ENCODE measurements at regions not wholly inside any gene's neighbourhood (a gene's known extent, or its start where the extent isn't known, plus 50 kb on each side); places are given as distances from the start of the nearest gene placed in this dataset.

GRCh38 chr9:78130004-78130403 is 98.4 kb upstream of the GNAQ start:
- Histone ChIP-seq H3K4me3 (no peak overlapping the region), H4K20me1 (no peaks in the 10 kb centered on the region), H3K4me1 (peaks cover 0 to 11% (median 7%) of the 10 kb centered on the region in 10 experiments; a peak in 13 of 20 replicates), H3K9me3 (replicated peaks in 1 of 11) (no peaks in the 10 kb centered on the region), H3K27me3 (no peaks in the 10 kb centered on the region), H3K27ac (no peak overlapping the region), H3K4me2 (no peak overlapping the region), H3K9ac (no peak overlapping the region), H3K36me3 (no peaks in the 10 kb centered on the region)
- no peak for TF ChIP-seq Cebpa-rat (IDR thresholded peaks at IDR 0.05)

- Histone ChIP-seq H3K4me1 (peaks cover 0 to 6% (median 4%) of the 10 kb centered on the region in 10 experiments; a peak in 13 of 20 replicates), H3K4me3 (no peak overlapping the region), H3K9me3 (replicated peaks in 1 of 11) (peaks cover 0 to 11% (median 5%) of the 10 kb centered on the region in 11 experiments; a peak in 6 of 22 replicates), H3K27me3 (no peaks in the 10 kb centered on the region), H3K4me2 (no peak overlapping the region), H3K27ac (no peak overlapping the region), H3K36me3 (no peaks in the 10 kb centered on the region), H3K9ac (no peak overlapping the region), H4K20me1 (no peaks in the 10 kb centered on the region)
- TF ChIP-seq Cebpa-rat (IDR thresholded peaks at IDR 0.05) = no peak
Observed at GRCh38 chr9:78127279-78128225, 95.9 kb upstream of the GNAQ start.

GRCh38 chr9:78123808-78124207 is 92.2 kb upstream of the GNAQ start:
- no peak for TF ChIP-seq Cebpa-rat (IDR thresholded peaks at IDR 0.05)
- H4K20me1 ChIP-seq = no peaks in the 10 kb centered on the region

GRCh38 chr9:78122631-78123030 is 91.0 kb upstream of the GNAQ start:
- no peaks in the 10 kb centered on the region for H3K27me3 ChIP-seq
- peaks cover 0 to 33% (median 4%) of the 10 kb centered on the region in 10 experiments; a peak in 10 of 20 replicates for H3K4me1 ChIP-seq
- no peak overlapping the region for H3K9ac ChIP-seq
- peaks cover 0 to 11% (median 5%) of the 10 kb centered on the region in 11 experiments; a peak in 6 of 22 replicates for H3K9me3 ChIP-seq (replicated peaks in 1 of 11)
- no peak overlapping the region for H3K27ac ChIP-seq
- H3K4me2 ChIP-seq = no peak overlapping the region
- H3K36me3 ChIP-seq = no peaks in the 10 kb centered on the region
- no peak for TF ChIP-seq Cebpa-rat (IDR thresholded peaks at IDR 0.05)
- H4K20me1 ChIP-seq = no peaks in the 10 kb centered on the region
- no peak overlapping the region for H3K4me3 ChIP-seq

More at GRCh38 chr9:78123808-78124207, 92.2 kb upstream of the GNAQ start:
- Histone ChIP-seq H3K27ac (no peak overlapping the region), H3K9ac (no peak overlapping the region), H3K4me3 (no peak overlapping the region), H3K27me3 (no peaks in the 10 kb centered on the region), H3K4me2 (no peak overlapping the region), H3K4me1 (peaks cover 0 to 27% (median 4%) of the 10 kb centered on the region in 10 experiments; a peak in 10 of 20 replicates), H3K36me3 (no peaks in the 10 kb centered on the region), H3K9me3 (replicated peaks in 1 of 11) (peaks cover 0 to 11% (median 5%) of the 10 kb centered on the region in 11 experiments; a peak in 6 of 22 replicates)

- Histone ChIP-seq H3K9ac (no peak overlapping the region), H3K4me3 (no peak overlapping the region), H4K20me1 (no peaks in the 10 kb centered on the region), H3K36me3 (no peaks in the 10 kb centered on the region), H3K27me3 (no peaks in the 10 kb centered on the region), H3K27ac (peak overlapping the region in 1 of 11 experiments; percentile 14; a peak in 1 of 22 replicates), H3K9me3 (replicated peaks in 1 of 11) (peaks cover 0 to 11% (median 5%) of the 10 kb centered on the region in 11 experiments; a peak in 6 of 22 replicates), H3K4me2 (peak overlapping the region in 4 of 11 experiments; percentile 14 to 88 (median 81); a peak in 6 of 22 replicates), H3K4me1 (peaks cover 0 to 33% (median 4%) of the 10 kb centered on the region in 10 experiments; a peak in 10 of 20 replicates)
- TF ChIP-seq Cebpa-rat (IDR thresholded peaks at IDR 0.05) = no peak
Observed at GRCh38 chr9:78121488-78121887, 89.9 kb upstream of the GNAQ start.

GRCh38 chr9:78118742-78119473 is 87.3 kb upstream of the GNAQ start:
- Histone ChIP-seq H3K27ac (peak overlapping the region in 6 of 11 experiments; percentile 0 to 66 (median 50); a peak in 8 of 22 replicates), H3K27me3 (no peaks in the 10 kb centered on the region), H3K9me3 (replicated peaks in 1 of 11) (peaks cover 0 to 11% (median 5%) of the 10 kb centered on the region in 11 experiments; a peak in 6 of 22 replicates), H3K4me2 (peak overlapping the region in 5 of 11 experiments; percentile 49 to 88 (median 80); a peak in 11 of 22 replicates), H3K4me1 (peaks cover 9 to 42% (median 14%) of the 10 kb centered on the region in 10 experiments; a peak in 19 of 20 replicates), H4K20me1 (no peaks in the 10 kb centered on the region), H3K9ac (peak overlapping the region in 1 of 11 experiments; percentile 45; a peak in 2 of 22 replicates), H3K36me3 (no peaks in the 10 kb centered on the region), H3K4me3 (no peak overlapping the region)
- TF ChIP-seq Cebpa-rat (IDR thresholded peaks at IDR 0.05) = no peak

GRCh38 chr9:78115073-78115472 is 83.5 kb upstream of the GNAQ start:
- Histone ChIP-seq H3K4me2 (peak overlapping the region in 7 of 11 experiments; percentile 16 to 43 (median 27); a peak in 13 of 22 replicates), H3K36me3 (no peaks in the 10 kb centered on the region), H3K27ac (no peak overlapping the region), H4K20me1 (no peaks in the 10 kb centered on the region), H3K4me1 (peaks cover 9 to 28% (median 14%) of the 10 kb centered on the region in 10 experiments; a peak in 19 of 20 replicates), H3K27me3 (no peaks in the 10 kb centered on the region), H3K4me3 (no peak overlapping the region), H3K9me3 (replicated peaks in 1 of 11) (peaks cover 0 to 17% (median 0%) of the 10 kb centered on the region in 11 experiments; a peak in 6 of 22 replicates), H3K9ac (no peak overlapping the region)
- TF ChIP-seq Cebpa-rat (IDR thresholded peaks at IDR 0.05) = no peak

GRCh38 chr9:78114581-78114980 is 83.0 kb upstream of the GNAQ start:
- Histone ChIP-seq H3K4me2 (peak overlapping the region in 7 of 11 experiments; percentile 16 to 43 (median 27); a peak in 12 of 22 replicates), H3K4me3 (no peak overlapping the region), H3K4me1 (peaks cover 9 to 23% (median 12%) of the 10 kb centered on the region in 10 experiments; a peak in 19 of 20 replicates), H3K27ac (no peak overlapping the region), H3K9ac (no peak overlapping the region), H3K36me3 (no peaks in the 10 kb centered on the region), H3K9me3 (replicated peaks in 1 of 11) (peaks cover 0 to 21% (median 0%) of the 10 kb centered on the region in 11 experiments; a peak in 6 of 22 replicates), H3K27me3 (no peaks in the 10 kb centered on the region), H4K20me1 (no peaks in the 10 kb centered on the region)
- TF ChIP-seq Cebpa-rat (IDR thresholded peaks at IDR 0.05) = no peak

Data from BLaER1 treated with 17β-estradiol and CSF1 and Interleukin-3, amounts not matched to agents 10 nM and 100 nM (cell line).